Esophagus muscularis mucosa (tissue), 4 donors: ENCODE measurements at regions not wholly inside any gene's neighbourhood (a gene's known extent, or its start where the extent isn't known, plus 50 kb on each side); places are given as distances from the start of the nearest gene placed in this dataset.

ENCODE experiments used
- CTCF ChIP-seq, 3 experiments: fragments of 200-600 bp in 2 of 3; fragments of 450-650 bp in 1 of 3; sonication (generic) in 2 of 3; IDR thresholded peaks; one replicate each; pipeline ENCODE4 v1.5.1; 2017 to 2019; ENCODE audit warnings: antibody characterized with exemption in 3 of 3, mild to moderate bottlenecking in 2 of 3, moderate library complexity in 1 of 3
- EP300 ChIP-seq: sonication (generic); formaldehyde crosslinking; IDR thresholded peaks from one replicate; pipeline ENCODE4 v1.6.1; 2017; ENCODE audit warnings: antibody characterized with exemption
- POLR2AphosphoS5 ChIP-seq, 2 donors: sonication (generic); formaldehyde crosslinking; IDR thresholded peaks; one replicate each; pipeline ENCODE4 v1.6.1; 2017; ENCODE audit warnings: antibody characterized with exemption in 2 of 2

- TF ChIP-seq CTCF (IDR thresholded peaks at IDR 0.05) (no peak), POLR2AphosphoS5 (IDR thresholded peaks at IDR 0.05) (no peak), EP300 (no peak)
These were observed 516.5 kb upstream of the KLF6 start for GRCh38 chr10:4301291-4302045.
